OCI-LY1 (cell line): ENCODE measurements at regions not wholly inside any gene's neighbourhood (a gene's known extent, or its start where the extent isn't known, plus 50 kb on each side); places are given as distances from the start of the nearest gene placed in this dataset.

Experiments used
- EZH2 ChIP-seq: fragments of 200-600 bp; sonication (generic), shearing (Covaris generic); IDR thresholded peaks from 2 replicates; pipeline ENCODE4 v1.8.0; 2017; ENCODE audit warnings: borderline replicate concordance, mixed run types, mild to moderate bottlenecking, antibody characterized with exemption, low read length, moderate library complexity, mixed read lengths
- TF ChIP-seq, protein P1 (sequence below): fragments of 200-600 bp; sonication (generic), shearing (Covaris generic); IDR thresholded peaks from 2 replicates; pipeline ENCODE4 v1.5.1; 2017; ENCODE audit warnings: mild to moderate bottlenecking, antibody characterized with exemption, low read length, moderate library complexity, mixed read lengths

DNA sequence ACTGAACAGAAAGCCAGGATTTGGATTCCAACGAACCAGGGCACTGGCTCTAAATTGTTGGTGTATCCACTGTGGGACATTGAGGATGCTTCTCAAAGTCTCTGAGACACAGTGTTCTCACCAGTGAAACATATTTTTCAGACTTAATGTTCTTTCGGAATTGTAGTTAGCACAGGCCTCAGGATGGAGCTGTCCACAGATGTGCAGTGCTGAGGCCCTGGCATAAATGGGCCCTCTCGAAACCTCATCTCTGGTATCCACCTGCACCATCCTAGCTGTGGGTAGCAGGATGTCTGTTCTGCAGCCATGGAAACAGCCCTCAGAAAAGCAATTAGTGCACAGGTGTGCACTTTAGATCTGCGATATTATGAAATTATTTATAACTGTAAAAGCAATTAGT is 656.8 kb downstream of the TBC1D22A start:
- TF ChIP-seq, protein P1, sequence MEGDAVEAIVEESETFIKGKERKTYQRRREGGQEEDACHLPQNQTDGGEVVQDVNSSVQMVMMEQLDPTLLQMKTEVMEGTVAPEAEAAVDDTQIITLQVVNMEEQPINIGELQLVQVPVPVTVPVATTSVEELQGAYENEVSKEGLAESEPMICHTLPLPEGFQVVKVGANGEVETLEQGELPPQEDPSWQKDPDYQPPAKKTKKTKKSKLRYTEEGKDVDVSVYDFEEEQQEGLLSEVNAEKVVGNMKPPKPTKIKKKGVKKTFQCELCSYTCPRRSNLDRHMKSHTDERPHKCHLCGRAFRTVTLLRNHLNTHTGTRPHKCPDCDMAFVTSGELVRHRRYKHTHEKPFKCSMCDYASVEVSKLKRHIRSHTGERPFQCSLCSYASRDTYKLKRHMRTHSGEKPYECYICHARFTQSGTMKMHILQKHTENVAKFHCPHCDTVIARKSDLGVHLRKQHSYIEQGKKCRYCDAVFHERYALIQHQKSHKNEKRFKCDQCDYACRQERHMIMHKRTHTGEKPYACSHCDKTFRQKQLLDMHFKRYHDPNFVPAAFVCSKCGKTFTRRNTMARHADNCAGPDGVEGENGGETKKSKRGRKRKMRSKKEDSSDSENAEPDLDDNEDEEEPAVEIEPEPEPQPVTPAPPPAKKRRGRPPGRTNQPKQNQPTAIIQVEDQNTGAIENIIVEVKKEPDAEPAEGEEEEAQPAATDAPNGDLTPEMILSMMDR: no peak
- TF ChIP-seq EZH2: no peak
